H1 (cell line): ENCODE measurements at regions not wholly inside any gene's neighbourhood (a gene's known extent, or its start where the extent isn't known, plus 50 kb on each side); places are given as distances from the start of the nearest gene placed in this dataset.

Experiments used
- CTCF ChIA-PET: fragments of 300-600 bp; sonication (Branson Sonifier 250); formaldehyde crosslinking; loops from one replicate; lab custom pipeline; 2021; ENCODE audit not compliant: partially characterized antibody; lab: Charles Lee
- POLR2A ChIA-PET: fragments of 300-600 bp; sonication (Branson Sonifier 250); formaldehyde crosslinking; loops from one replicate; lab custom pipeline; 2021; ENCODE audit warnings: inconsistent platforms; ENCODE audit not compliant: partially characterized antibody; lab: Charles Lee
- DNase-seq, 2 experiments: peaks; one replicate each; pipeline versions ENCODE4 v3.0.0 to v3.0.0-alpha.2; 2010 to 2022; ENCODE audit warnings: low spot score in 2 of 2, low read depth in 1 of 2, mixed read lengths in 1 of 2
- FAIRE-seq: peaks from 2 replicates; lab custom pipeline; 2011; peaks lifted over from hg19 to GRCh38; lab: Jason Lieb, UNC
- H2AFZ ChIP-seq: 2 replicates; pipeline ENCODE4 v1.8.1; 2012; ENCODE audit warnings: low read length, inconsistent platforms
- H2AK5ac ChIP-seq: 2 replicates; pipeline ENCODE4 v1.6.1; 2013; ENCODE audit warnings: low read depth, low read length
- H2BK120ac ChIP-seq: replicated peaks from 2 replicates; pipeline ENCODE3; 2013; ENCODE audit warnings: low read depth, low read length, inconsistent platforms
- H2BK12ac ChIP-seq: 2 replicates; pipeline ENCODE4 v1.6.1; 2013; ENCODE audit warnings: low read depth, low read length
- H2BK15ac ChIP-seq: 2 replicates; pipeline ENCODE4 v1.6.1; 2013; ENCODE audit warnings: low read length
- H2BK20ac ChIP-seq: 2 replicates; pipeline ENCODE4 v1.6.1; 2013; ENCODE audit warnings: low read length
- H2BK5ac ChIP-seq: 2 replicates; pipeline ENCODE4 v1.6.1; 2013; ENCODE audit warnings: low read depth, low read length
- H3K14ac ChIP-seq: 2 replicates; pipeline ENCODE4 v1.6.1; 2013; ENCODE audit warnings: inconsistent platforms; ENCODE audit not compliant: insufficient read length
- H3K18ac ChIP-seq: 2 replicates; pipeline ENCODE4 v1.6.1; 2013; ENCODE audit warnings: low read length; ENCODE audit errors: extremely low read depth
- H3K23ac ChIP-seq: 2 replicates; pipeline ENCODE4 v1.6.1; 2013; ENCODE audit warnings: inconsistent platforms; ENCODE audit not compliant: insufficient read length
- H3K23me2 ChIP-seq: 2 replicates; pipeline ENCODE4 v1.6.1; 2013; ENCODE audit warnings: low read depth, low read length
- H3K27ac ChIP-seq: 2 replicates; pipeline ENCODE4 v1.6.1; 2011; ENCODE audit warnings: low read depth, low read length, inconsistent platforms
- H3K27me3 ChIP-seq, 4 experiments: replicated peaks in 1 of 4; 1 replicate in 1 of 4; 2 replicates in 3 of 4; pipeline versions ENCODE4 v1.6.1 to v1.8.1; 2011 to 2013; ENCODE audit warnings: low read length in 3 of 4, mild to moderate bottlenecking in 3 of 4, inconsistent platforms in 2 of 4, mixed read lengths in 2 of 4, moderate library complexity in 1 of 4; ENCODE audit not compliant: control insufficient read depth in 3 of 4, insufficient read depth in 3 of 4; ENCODE audit errors: extremely low read depth in 1 of 4
- H3K36me3 ChIP-seq, 4 experiments: 2 replicates each; pipeline versions ENCODE4 v1.6.1 to v1.8.1; 2011 to 2013; ENCODE audit warnings: mild to moderate bottlenecking in 4 of 4, low read length in 3 of 4, moderate library complexity in 2 of 4, control low read depth in 1 of 4, inconsistent platforms in 1 of 4; ENCODE audit not compliant: insufficient read depth in 4 of 4, control insufficient read depth in 2 of 4
- H3K4ac ChIP-seq: replicated peaks from 2 replicates; pipeline ENCODE3; 2013; ENCODE audit warnings: low read length, low read depth, mixed read lengths, inconsistent platforms; ENCODE audit not compliant: insufficient read length
- H3K4me1 ChIP-seq, 4 experiments: replicated peaks in 1 of 4; 1 replicate in 1 of 4; 2 replicates in 3 of 4; pipeline versions ENCODE4 v1.6.1 to v1.8.1; 2011 to 2013; ENCODE audit warnings: low read length in 3 of 4, inconsistent platforms in 2 of 4, mixed read lengths in 1 of 4; ENCODE audit not compliant: insufficient read depth in 4 of 4, control insufficient read depth in 3 of 4
- H3K4me2 ChIP-seq, 2 experiments: 2 replicates each; pipeline versions ENCODE4 v1.6.1 to v1.8.1; 2011 to 2013; ENCODE audit warnings: low read depth in 2 of 2, low read length in 2 of 2, control low read depth in 1 of 2, inconsistent platforms in 1 of 2, mild to moderate bottlenecking in 1 of 2; ENCODE audit not compliant: insufficient read depth in 1 of 2
- H3K4me3 ChIP-seq, 4 experiments: fragments of 200-600, 300-600 bp in 1 of 4; sonication (generic), shearing (Covaris generic), sonication (Bioruptor Twin) in 1 of 4; 2 replicates each; pipeline versions ENCODE4 v1.5.1 to v1.8.1; 2011 to 2016; ENCODE audit warnings: low read length in 4 of 4, low read depth in 3 of 4, control low read depth in 2 of 4, inconsistent platforms in 2 of 4, mild to moderate bottlenecking in 2 of 4, mixed read lengths in 1 of 4, moderate library complexity in 1 of 4; ENCODE audit not compliant: insufficient read depth in 2 of 4; ENCODE audit errors: extremely low read depth in 1 of 4
- H3K56ac ChIP-seq: replicated peaks from 2 replicates; pipeline ENCODE3; 2013; ENCODE audit warnings: low read depth, mild to moderate bottlenecking, mixed read lengths, low read length, inconsistent platforms; ENCODE audit not compliant: insufficient read length
- H3K79me1 ChIP-seq: 2 replicates; pipeline ENCODE4 v1.6.1; 2013; ENCODE audit warnings: low read depth, low read length, control low read depth
- H3K79me2 ChIP-seq, 2 experiments: 2 replicates each; pipeline versions ENCODE4 v1.6.1 to v1.8.1; 2012 to 2013; ENCODE audit warnings: low read length in 2 of 2, mild to moderate bottlenecking in 2 of 2, inconsistent platforms in 1 of 2; ENCODE audit not compliant: insufficient read depth in 2 of 2, control insufficient read depth in 1 of 2
- H3K9ac ChIP-seq, 4 experiments: replicated peaks in 1 of 4; 1 replicate in 1 of 4; 2 replicates in 3 of 4; pipeline versions ENCODE4 v1.6.1 to v1.8.1; 2011 to 2013; ENCODE audit warnings: low read depth in 3 of 4, low read length in 3 of 4, control low read depth in 2 of 4, mild to moderate bottlenecking in 2 of 4, moderate library complexity in 2 of 4, inconsistent platforms in 1 of 4; ENCODE audit errors: extremely low read depth in 1 of 4
- H3K9me3 ChIP-seq, 2 experiments: 2 replicates each; pipeline versions ENCODE4 v1.6.1 to v1.8.1; 2012 to 2013; ENCODE audit warnings: mild to moderate bottlenecking in 2 of 2, moderate library complexity in 2 of 2, control low read depth in 1 of 2, inconsistent platforms in 1 of 2, low read depth in 1 of 2, low read length in 1 of 2, mixed read lengths in 1 of 2; ENCODE audit not compliant: insufficient read depth in 2 of 2
- H4K20me1 ChIP-seq, 2 experiments: replicated peaks in 1 of 2; 2 replicates each; pipeline versions ENCODE3 to v1.8.1; 2011 to 2013; ENCODE audit warnings: inconsistent platforms in 2 of 2, low read length in 2 of 2, mild to moderate bottlenecking in 1 of 2; ENCODE audit not compliant: insufficient read depth in 2 of 2, control insufficient read depth in 1 of 2
- H4K5ac ChIP-seq: 2 replicates; pipeline ENCODE4 v1.6.1; 2013; ENCODE audit warnings: low read length, low read depth, mixed read lengths, inconsistent platforms; ENCODE audit not compliant: insufficient read length
- H4K8ac ChIP-seq: 2 replicates; pipeline ENCODE4 v1.8.0; 2013; ENCODE audit warnings: mild to moderate bottlenecking, moderate library complexity, low read length, inconsistent platforms; ENCODE audit not compliant: insufficient read depth; ENCODE audit errors: extremely low read depth
- H4K91ac ChIP-seq: replicated peaks from 2 replicates; pipeline ENCODE3; 2013; ENCODE audit warnings: low read length, mixed read lengths, inconsistent platforms; ENCODE audit not compliant: insufficient read length
- RBBP5 ChIP-seq: IDR thresholded peaks from 2 replicates; pipeline ENCODE4 v1.7.1; 2012; ENCODE audit warnings: low read depth, mild to moderate bottlenecking, inconsistent platforms, low read length, moderate library complexity, borderline replicate concordance
- SP4 ChIP-seq: IDR thresholded peaks from 2 replicates; pipeline ENCODE4 v1.6.1; 2012; ENCODE audit warnings: low read length, inconsistent platforms
- TAF1 ChIP-seq: IDR thresholded peaks from 2 replicates; pipeline ENCODE4 v1.6.1; 2011; ENCODE audit warnings: mild to moderate bottlenecking, low read depth, low read length
- WGBS, 2 experiments: shearing (Covaris generic) in 1 of 2; methylation state at CpG; one replicate each; pipeline versions ENCODE4 v1.1.6 to v1.1.7; 2013 to 2015; ENCODE audit warnings: low lambda C conversion rate in 2 of 2, mixed read lengths in 2 of 2, inconsistent platforms in 1 of 2, low coverage in 1 of 2, missing lambda C conversion rate in 1 of 2; ENCODE audit not compliant: insufficient replicate concordance in 2 of 2, insufficient coverage in 1 of 2, insufficient read length in 1 of 2; ENCODE audit errors: extremely low coverage in 1 of 2, missing lambda C conversion rate in 1 of 2; 5-methylcytosine and 5-hydroxymethylcytosine counted together

- Histone ChIP-seq H2BK20ac (no peak overlapping the region), H3K4ac (no peak overlapping the region), H3K27ac (no peak overlapping the region), H4K20me1 (no peaks in the 10 kb centered on the region), H3K36me3 (no peaks in the 10 kb centered on the region), H4K5ac (no peak overlapping the region), H3K4me2 (no peak overlapping the region), H3K56ac (no peak overlapping the region), H2BK15ac (no peak overlapping the region), H3K18ac (no peak overlapping the region), H3K9ac (no peak overlapping the region), H3K9me3 (no peaks in the 10 kb centered on the region), H2BK12ac (no peak overlapping the region), H2BK5ac (no peak overlapping the region), H3K79me1 (no peaks in the 10 kb centered on the region), H3K23me2 (no peaks in the 10 kb centered on the region), H3K4me1 (peaks cover 0 to 6% (median under 1%) of the 10 kb centered on the region in 4 experiments; a peak in 2 of 7 replicates), H3K14ac (no peak overlapping the region), H2BK120ac (no peak overlapping the region), H4K91ac (no peak overlapping the region), H3K27me3 (no peaks in the 10 kb centered on the region; a peak in 1 of 7 replicates), H4K8ac (no peak overlapping the region), H3K4me3 (no peak overlapping the region), H2AK5ac (no peak overlapping the region), H3K23ac (no peak overlapping the region), H3K79me2 (no peaks in the 10 kb centered on the region), H2AFZ (no peak overlapping the region)
- WGBS, 2 experiments = 73% methylated on average over 5 of the region's 5 CpGs; no CpG with 5 or more reads in 1 of the 2 experiments
- ChIA-PET CTCF (interaction anchor here (0.6 to 1.4 kb wide), 2 partner anchors 10 to 153 kb away, joined by 3 to 4 read pairs; no protein-coding TSS in a partner anchor), POLR2A (no interaction called here)
- DNase-seq (no peak), FAIRE-seq (no peak)
- TF ChIP-seq SP4 (no peak), TAF1 (no peak), RBBP5 (no peak)
Measured at GRCh38 chr5:168066536-168067208, 224.8 kb upstream of the WWC1 start.
